ENCODE measurements at regions not wholly inside any gene's neighbourhood (a gene's known extent, or its start where the extent isn't known, plus 50 kb on each side); places are given as distances from the start of the nearest gene placed in this dataset.

DNA sequence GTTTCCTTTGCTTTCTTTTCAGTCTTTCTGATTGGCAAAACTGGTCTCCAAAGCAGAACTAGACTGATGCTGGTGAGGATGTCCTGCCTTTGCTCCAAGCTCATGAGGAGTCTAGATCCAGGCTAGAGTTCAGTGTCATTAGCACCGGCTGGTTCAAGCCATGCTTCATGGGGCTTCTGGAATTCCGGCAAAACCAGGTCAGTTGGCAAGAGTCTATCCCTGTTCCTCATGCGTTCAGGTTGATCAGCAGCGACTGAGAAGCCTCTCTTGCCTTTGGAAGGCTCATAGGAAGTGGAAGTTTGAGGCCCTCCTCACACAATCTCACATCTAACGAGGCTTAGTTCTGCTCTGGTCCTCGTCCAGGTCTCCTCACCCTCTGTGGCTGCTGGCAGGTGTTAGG is 194.3 kb downstream of the HS3ST3A1 start:
- Histone ChIP-seq H3K36me3 (ENCODE audit: low read depth, low read length) (no peaks in the 10 kb centered on the region), H3K9me2 (replicated peaks; ENCODE audit: low read length) (no peaks in the 10 kb centered on the region), H3K4me3 (ENCODE audit: low read length) (no peak overlapping the region), H4K20me1 (ENCODE audit: low read length) (no peaks in the 10 kb centered on the region), H3K27ac (ENCODE audit: low read length) (no peak overlapping the region), H3K79me2 (ENCODE audit: low read length) (no peaks in the 10 kb centered on the region), H3K9me3 (ENCODE audit: low read length) (no peaks in the 10 kb centered on the region), H2AFZ (ENCODE audit: low read length) (no peak overlapping the region), H3F3A (ENCODE audit: low read length, unreplicated experiment) (no peaks in the 10 kb centered on the region), H3K4me1 (ENCODE audit: insufficient read depth, low read length) (no peaks in the 10 kb centered on the region), H3K4me2 (ENCODE audit: low read length) (no peak overlapping the region), H3K9ac (ENCODE audit: low read length) (no peak overlapping the region), H3K27me3 (ENCODE audit: low read length) (peaks cover 3% of the 10 kb centered on the region; the same call in 1 of the 2 replicates)
- intact Hi-C loops (cut with micrococcal nuclease) = no loop called here
- ATAC-seq (no peak), DNase-seq (no peak)
- ChIA-PET CTCF (no interaction called here), POLR2A (ENCODE audit: unreplicated experiment) (no interaction called here)
- BruUV-seq (replicated peaks) = no TSS peak
- TF ChIP-seq EZH2phosphoT487 (IDR thresholded peaks at IDR 0.05; ENCODE audit: borderline replicate concordance, low read length) (no peak), EZH2 (IDR thresholded peaks at IDR 0.05; ENCODE audit: low read length, unreplicated experiment) (no peak)
- TF ChIP-seq, protein P1, sequence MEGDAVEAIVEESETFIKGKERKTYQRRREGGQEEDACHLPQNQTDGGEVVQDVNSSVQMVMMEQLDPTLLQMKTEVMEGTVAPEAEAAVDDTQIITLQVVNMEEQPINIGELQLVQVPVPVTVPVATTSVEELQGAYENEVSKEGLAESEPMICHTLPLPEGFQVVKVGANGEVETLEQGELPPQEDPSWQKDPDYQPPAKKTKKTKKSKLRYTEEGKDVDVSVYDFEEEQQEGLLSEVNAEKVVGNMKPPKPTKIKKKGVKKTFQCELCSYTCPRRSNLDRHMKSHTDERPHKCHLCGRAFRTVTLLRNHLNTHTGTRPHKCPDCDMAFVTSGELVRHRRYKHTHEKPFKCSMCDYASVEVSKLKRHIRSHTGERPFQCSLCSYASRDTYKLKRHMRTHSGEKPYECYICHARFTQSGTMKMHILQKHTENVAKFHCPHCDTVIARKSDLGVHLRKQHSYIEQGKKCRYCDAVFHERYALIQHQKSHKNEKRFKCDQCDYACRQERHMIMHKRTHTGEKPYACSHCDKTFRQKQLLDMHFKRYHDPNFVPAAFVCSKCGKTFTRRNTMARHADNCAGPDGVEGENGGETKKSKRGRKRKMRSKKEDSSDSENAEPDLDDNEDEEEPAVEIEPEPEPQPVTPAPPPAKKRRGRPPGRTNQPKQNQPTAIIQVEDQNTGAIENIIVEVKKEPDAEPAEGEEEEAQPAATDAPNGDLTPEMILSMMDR (conservative IDR thresholded peaks at IDR 0.05; ENCODE audit: low read depth, low read length) = no peak

DNA sequence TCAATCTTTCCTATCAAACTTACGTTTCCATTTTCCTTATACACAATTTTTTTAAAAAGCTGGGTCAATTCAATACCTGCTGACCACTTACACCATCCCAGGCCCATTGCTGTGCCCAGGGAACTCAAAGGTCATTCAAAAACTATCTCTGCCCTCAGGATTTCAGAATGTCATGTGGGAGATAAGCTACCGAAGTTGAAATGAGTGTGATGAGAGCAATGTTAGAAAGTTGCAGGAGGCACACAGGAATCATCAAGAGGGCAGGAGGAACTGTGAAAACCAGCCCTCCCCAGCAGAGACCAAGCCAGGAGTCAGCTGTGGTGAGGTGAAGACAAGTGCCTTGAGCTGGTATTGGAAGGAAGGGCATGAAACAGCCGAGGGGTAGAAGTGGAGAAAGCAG is 195.9 kb downstream of the HS3ST3A1 start:
- H3K36me3 ChIP-seq (ENCODE audit: low read depth, low read length) = no peaks in the 10 kb centered on the region
- H3K4me3 ChIP-seq (ENCODE audit: low read length) = no peak overlapping the region
- POLR2A ChIA-PET (ENCODE audit: unreplicated experiment) = no interaction called here
- DNase-seq = no peak
- ATAC-seq = no peak
- H3K27ac ChIP-seq (ENCODE audit: low read length) = no peak overlapping the region
- no peaks in the 10 kb centered on the region for H3F3A ChIP-seq (ENCODE audit: low read length, unreplicated experiment)
- H2AFZ ChIP-seq (ENCODE audit: low read length) = no peak overlapping the region
- no peaks in the 10 kb centered on the region for H3K4me1 ChIP-seq (ENCODE audit: insufficient read depth, low read length)
- H3K9me3 ChIP-seq (ENCODE audit: low read length) = 0 out of 2 replicates have a peak, but pooled peaks cover 2% of the 10 kb centered on the region
- H3K4me2 ChIP-seq (ENCODE audit: low read length) = no peak overlapping the region
- peaks cover 4% of the 10 kb centered on the region for H3K27me3 ChIP-seq (ENCODE audit: low read length)
- TF ChIP-seq, protein P1 (conservative IDR thresholded peaks at IDR 0.05; ENCODE audit: low read depth, low read length) = no peak
- no peak for TF ChIP-seq EZH2phosphoT487 (IDR thresholded peaks at IDR 0.05; ENCODE audit: borderline replicate concordance, low read length)
- no peak for TF ChIP-seq EZH2 (IDR thresholded peaks at IDR 0.05; ENCODE audit: low read length, unreplicated experiment)
- intact Hi-C loops (cut with micrococcal nuclease) = no loop called here
- H4K20me1 ChIP-seq (ENCODE audit: low read length) = no peaks in the 10 kb centered on the region
- BruUV-seq (replicated peaks) = no TSS peak
- CTCF ChIA-PET = no interaction called here
- H3K9me2 ChIP-seq (replicated peaks; ENCODE audit: low read length) = no peaks in the 10 kb centered on the region
- no peak overlapping the region for H3K9ac ChIP-seq (ENCODE audit: low read length)
- no peaks in the 10 kb centered on the region for H3K79me2 ChIP-seq (ENCODE audit: low read length)

DNA sequence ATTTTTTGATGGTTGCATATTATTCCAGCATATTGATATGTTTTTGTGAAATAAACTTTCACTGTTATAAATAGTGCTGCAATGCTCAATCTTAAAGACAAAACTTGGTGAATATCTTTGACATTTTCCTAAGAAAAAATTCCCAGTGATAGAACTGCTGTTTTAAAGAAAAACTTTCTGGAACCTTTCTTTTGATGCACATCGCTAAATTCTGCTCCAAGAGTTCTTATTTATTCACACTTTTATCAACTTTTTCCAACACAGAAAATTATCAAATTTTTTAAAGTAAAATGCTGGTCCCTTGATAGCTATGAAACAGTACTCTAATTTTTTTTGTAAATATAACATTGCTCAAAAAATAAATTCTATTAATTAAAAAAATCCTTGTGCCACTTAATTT is 196.6 kb downstream of the HS3ST3A1 start:
- Histone ChIP-seq H3K4me1 (ENCODE audit: insufficient read depth, low read length) (no peaks in the 10 kb centered on the region), H4K20me1 (ENCODE audit: low read length) (no peaks in the 10 kb centered on the region), H3K4me3 (ENCODE audit: low read length) (no peak overlapping the region), H3K9me3 (ENCODE audit: low read length) (0 out of 2 replicates have a peak, but pooled peaks cover 3% of the 10 kb centered on the region), H3K9ac (ENCODE audit: low read length) (no peak overlapping the region), H3K9me2 (replicated peaks; ENCODE audit: low read length) (no peaks in the 10 kb centered on the region), H3F3A (ENCODE audit: low read length, unreplicated experiment) (no peaks in the 10 kb centered on the region), H3K27ac (ENCODE audit: low read length) (no peak overlapping the region), H3K79me2 (ENCODE audit: low read length) (no peaks in the 10 kb centered on the region), H3K4me2 (ENCODE audit: low read length) (no peak overlapping the region), H3K27me3 (ENCODE audit: low read length) (peaks cover 9% of the 10 kb centered on the region), H2AFZ (ENCODE audit: low read length) (no peak overlapping the region), H3K36me3 (ENCODE audit: low read depth, low read length) (no peaks in the 10 kb centered on the region)
- DNase-seq (no peak), ATAC-seq (no peak)
- ChIA-PET CTCF (no interaction called here), POLR2A (ENCODE audit: unreplicated experiment) (no interaction called here)
- intact Hi-C loops (cut with micrococcal nuclease) = no loop called here
- TF ChIP-seq EZH2 (IDR thresholded peaks at IDR 0.05; ENCODE audit: low read length, unreplicated experiment) = no peak
- TF ChIP-seq, protein P1 (conservative IDR thresholded peaks at IDR 0.05; ENCODE audit: low read depth, low read length) = no peak
- no peak for TF ChIP-seq EZH2phosphoT487 (IDR thresholded peaks at IDR 0.05; ENCODE audit: borderline replicate concordance, low read length)
- BruUV-seq (replicated peaks) = no TSS peak
